Fibroblast of pulmonary artery (primary cell): ENCODE measurements at regions not wholly inside any gene's neighbourhood (a gene's known extent, or its start where the extent isn't known, plus 50 kb on each side); places are given as distances from the start of the nearest gene placed in this dataset.

Experiments
- DNase-seq: peaks from one replicate; pipeline ENCODE4 v3.0.0-alpha.2; 2010; ENCODE audit warnings: low read depth
- H3K4me3 ChIP-seq: replicated peaks from 2 replicates; pipeline ENCODE4 v1.5.1; 2011; ENCODE audit warnings: low read depth, mild to moderate bottlenecking, control low read depth, low read length, moderate library complexity
- CTCF ChIP-seq: IDR thresholded peaks from 2 replicates; pipeline ENCODE4 v1.5.1; 2011; ENCODE audit warnings: mild to moderate bottlenecking, control low read depth, low read length, inconsistent platforms; ENCODE audit errors: missing control alignments

GRCh38 chr1:38452246-38452645 is 405.7 kb upstream of the POU3F1 start:
- no peak for TF ChIP-seq CTCF
- DNase-seq, result no peak
- no peak overlapping the region for H3K4me3 ChIP-seq

GRCh38 chr1:38451541-38451993 is 405.0 kb upstream of the POU3F1 start:
- H3K4me3 ChIP-seq, result no peak overlapping the region
- peak; percentile 4 for DNase-seq
- TF ChIP-seq CTCF, result no peak

GRCh38 chr1:38448893-38449292 is 402.3 kb upstream of the POU3F1 start:
- H3K4me3 ChIP-seq, result no peak overlapping the region
- TF ChIP-seq CTCF, result no peak
- DNase-seq, result no peak

GRCh38 chr1:38446936-38447335 is 400.3 kb upstream of the POU3F1 start:
- no peak overlapping the region for H3K4me3 ChIP-seq
- no peak for DNase-seq
- no peak for TF ChIP-seq CTCF

- DNase-seq, result no peak
- no peak overlapping the region for H3K4me3 ChIP-seq
- no peak for TF ChIP-seq CTCF
These were observed 398.3 kb upstream of the POU3F1 start for GRCh38 chr1:38444770-38445442.

GRCh38 chr1:38444311-38444710 is 397.7 kb upstream of the POU3F1 start:
- TF ChIP-seq CTCF, result no peak
- H3K4me3 ChIP-seq, result no peak overlapping the region
- peak; percentile 10 for DNase-seq

- no peak for DNase-seq
- TF ChIP-seq CTCF, result no peak
- H3K4me3 ChIP-seq, result no peak overlapping the region
These were observed 393.8 kb upstream of the POU3F1 start for GRCh38 chr1:38440402-38440801.
